Loucy (cell line): ENCODE measurements at regions not wholly inside any gene's neighbourhood (a gene's known extent, or its start where the extent isn't known, plus 50 kb on each side); places are given as distances from the start of the nearest gene placed in this dataset.

Experiments used
- H2AFZ ChIP-seq: fragments of 200-600 bp; sonication (generic); 2 replicates; pipeline ENCODE4 v1.6.0; 2016; ENCODE audit warnings: antibody characterized with exemption, mild to moderate bottlenecking, low read length, moderate library complexity
- H3F3A ChIP-seq: fragments of 200-600 bp; 2 replicates; pipeline ENCODE4 v1.6.0; 2016; ENCODE audit warnings: antibody characterized with exemption, low read depth, mild to moderate bottlenecking
- H3K27me3 ChIP-seq: fragments of 200-600 bp; sonication (generic); 2 replicates; pipeline ENCODE4 v1.6.1; 2014; ENCODE audit warnings: low read length, mild to moderate bottlenecking; ENCODE audit not compliant: insufficient read depth, poor library complexity, severe bottlenecking
- H3K36me3 ChIP-seq: fragments of 200-600 bp; sonication (generic); 2 replicates; pipeline ENCODE4 v1.6.1; 2016; ENCODE audit warnings: low read length; ENCODE audit not compliant: insufficient read depth
- H3K4me1 ChIP-seq: fragments of 200-600 bp; sonication (generic); 2 replicates; pipeline ENCODE4 v1.5.1; 2014; ENCODE audit warnings: low read length, mild to moderate bottlenecking; ENCODE audit not compliant: insufficient read depth, poor library complexity, severe bottlenecking
- H3K4me2 ChIP-seq: fragments of 200-600 bp; sonication (generic); 2 replicates; pipeline ENCODE4 v1.6.0; 2014; ENCODE audit warnings: antibody characterized with exemption, low read length, low read depth, mild to moderate bottlenecking; ENCODE audit not compliant: poor library complexity, severe bottlenecking
- H3K4me3 ChIP-seq: fragments of 200-600 bp; sonication (generic); 2 replicates; pipeline ENCODE4 v1.5.1; 2014; ENCODE audit warnings: low read length, mild to moderate bottlenecking, mixed read lengths; ENCODE audit not compliant: poor library complexity, severe bottlenecking
- H3K79me2 ChIP-seq: fragments of 200-600 bp; sonication (generic); 2 replicates; pipeline ENCODE4 v1.6.1; 2014; ENCODE audit warnings: low read length; ENCODE audit not compliant: insufficient read depth
- H3K9ac ChIP-seq: fragments of 200-600 bp; sonication (generic); 2 replicates; pipeline ENCODE4 v1.6.0; 2014; ENCODE audit warnings: mild to moderate bottlenecking, low read depth, low read length, moderate library complexity; ENCODE audit not compliant: poor library complexity, severe bottlenecking
- H3K9me2 ChIP-seq: fragments of 200-600 bp; sonication (generic); replicated peaks from 2 replicates; pipeline ENCODE4 v1.6.1; 2016; ENCODE audit warnings: low read depth, low read length, mixed read lengths
- H3K9me3 ChIP-seq: fragments of 200-600 bp; sonication (generic); 2 replicates; pipeline ENCODE4 v1.6.1; 2014; ENCODE audit warnings: mild to moderate bottlenecking, antibody characterized with exemption, low read length, low read depth; ENCODE audit not compliant: insufficient read depth
- H4K20me1 ChIP-seq: fragments of 200-600 bp; sonication (generic); 2 replicates; pipeline ENCODE4 v1.6.0; 2014; ENCODE audit warnings: antibody characterized with exemption, low read length, mild to moderate bottlenecking; ENCODE audit not compliant: insufficient read depth, poor library complexity, severe bottlenecking
- CTCF ChIP-seq: fragments of 200-600 bp; sonication (generic); conservative IDR thresholded peaks from 2 replicates; pipeline ENCODE4 v1.5.1; 2014; ENCODE audit warnings: mild to moderate bottlenecking, antibody characterized with exemption, low read length
- EZH2phosphoT487 ChIP-seq: fragments of 200-600 bp; IDR thresholded peaks from 2 replicates; pipeline ENCODE4 v1.6.1; 2018; ENCODE audit warnings: antibody characterized with exemption, mild to moderate bottlenecking, moderate library complexity, borderline replicate concordance

- no peak for TF ChIP-seq CTCF
- H3K79me2 ChIP-seq, result no peaks in the 10 kb centered on the region
- H3K9me3 ChIP-seq, result no peaks in the 10 kb centered on the region
- H3F3A ChIP-seq, result no peaks in the 10 kb centered on the region
- no peak overlapping the region for H3K4me2 ChIP-seq
- no peaks in the 10 kb centered on the region for H3K36me3 ChIP-seq
- H2AFZ ChIP-seq, result no peak overlapping the region
- H3K4me3 ChIP-seq, result no peak overlapping the region
- no peaks in the 10 kb centered on the region for H3K9me2 ChIP-seq
- no peaks in the 10 kb centered on the region for H3K4me1 ChIP-seq
- H3K9ac ChIP-seq, result no peak overlapping the region
- no peaks in the 10 kb centered on the region for H3K27me3 ChIP-seq
- H4K20me1 ChIP-seq, result no peaks in the 10 kb centered on the region
Measured at GRCh38 chr11:114925591-114925990, 247.3 kb downstream of the NXPE2 start.

GRCh38 chr11:114928260-114928870 lies 250.0 kb downstream of the NXPE2 start:
- Histone ChIP-seq H3F3A (no peaks in the 10 kb centered on the region), H3K4me2 (no peak overlapping the region), H3K27me3 (no peaks in the 10 kb centered on the region), H3K36me3 (no peaks in the 10 kb centered on the region), H3K9ac (no peak overlapping the region), H3K79me2 (no peaks in the 10 kb centered on the region), H3K9me2 (no peaks in the 10 kb centered on the region), H4K20me1 (no peaks in the 10 kb centered on the region), H3K9me3 (no peaks in the 10 kb centered on the region; the same call in 1 of the 2 replicates), H2AFZ (no peak overlapping the region), H3K4me3 (no peak overlapping the region), H3K4me1 (no peaks in the 10 kb centered on the region)
- no peak for TF ChIP-seq EZH2phosphoT487
- TF ChIP-seq CTCF, result no peak

- no peaks in the 10 kb centered on the region for H3K79me2 ChIP-seq
- H3K4me2 ChIP-seq, result no peak overlapping the region
- no peak overlapping the region for H2AFZ ChIP-seq
- no peaks in the 10 kb centered on the region for H4K20me1 ChIP-seq
- no peaks in the 10 kb centered on the region for H3K27me3 ChIP-seq
- no peaks in the 10 kb centered on the region; the same call in 1 of the 2 replicates for H3K9me3 ChIP-seq
- H3K4me1 ChIP-seq, result no peaks in the 10 kb centered on the region
- H3K36me3 ChIP-seq, result no peaks in the 10 kb centered on the region
- H3K9ac ChIP-seq, result no peak overlapping the region
- TF ChIP-seq EZH2phosphoT487 (no peak), CTCF (no peak)
- no peaks in the 10 kb centered on the region for H3K9me2 ChIP-seq
- H3K4me3 ChIP-seq, result no peak overlapping the region
- H3F3A ChIP-seq, result no peaks in the 10 kb centered on the region
Measured at GRCh38 chr11:114929351-114930000, 251.1 kb downstream of the NXPE2 start.
